Neural cell (in vitro differentiated cells): ENCODE measurements at regions not wholly inside any gene's neighbourhood (a gene's known extent, or its start where the extent isn't known, plus 50 kb on each side); places are given as distances from the start of the nearest gene placed in this dataset.

Experiments
- H2AFZ ChIP-seq: fragments of 200-600, 300-800 bp; sonication (generic), shearing (Covaris generic); 2 replicates; pipeline ENCODE4 v1.6.0; 2014; ENCODE audit warnings: low read depth, mild to moderate bottlenecking, antibody characterized with exemption, low read length, moderate library complexity
- H3F3A ChIP-seq: fragments of 200-600 bp; shearing (Covaris generic); 2 replicates; pipeline ENCODE4 v1.6.1; 2016; ENCODE audit warnings: mild to moderate bottlenecking, moderate library complexity, mixed read lengths, antibody characterized with exemption, low read length; ENCODE audit not compliant: insufficient read depth, poor library complexity, severe bottlenecking
- H3K27ac ChIP-seq: fragments of 200-600, 300-800 bp; sonication (generic), shearing (Covaris generic); 2 replicates; pipeline ENCODE4 v1.5.1; 2014; ENCODE audit warnings: mild to moderate bottlenecking, low read length, moderate library complexity
- H3K27me3 ChIP-seq: fragments of 300-800, 200-600 bp; sonication (generic), shearing (Covaris generic); 2 replicates; pipeline ENCODE4 v1.6.0; 2014; ENCODE audit warnings: mild to moderate bottlenecking, low read depth, low read length, moderate library complexity; ENCODE audit not compliant: insufficient read depth
- H3K36me3 ChIP-seq: fragments of 300-800, 200-600 bp; sonication (generic), shearing (Covaris generic); 2 replicates; pipeline ENCODE4 v1.5.1; 2014; ENCODE audit warnings: mild to moderate bottlenecking, antibody characterized with exemption, low read length, moderate library complexity; ENCODE audit not compliant: insufficient read depth
- H3K4me2 ChIP-seq: fragments of 300-800, 200-600 bp; sonication (generic), shearing (Covaris generic); 2 replicates; pipeline ENCODE4 v1.6.0; 2014; ENCODE audit warnings: mild to moderate bottlenecking, low read length
- H3K4me3 ChIP-seq: fragments of 300-800, 200-600 bp; sonication (generic), shearing (Covaris generic); 2 replicates; pipeline ENCODE4 v1.5.1; 2014; ENCODE audit warnings: mild to moderate bottlenecking, low read length, moderate library complexity
- H3K79me2 ChIP-seq: fragments of 200-600 bp; shearing (Covaris generic); replicated peaks from 2 replicates; pipeline ENCODE4 v1.6.0; 2014; ENCODE audit warnings: mild to moderate bottlenecking, low read length, moderate library complexity; ENCODE audit not compliant: insufficient read depth
- H3K9ac ChIP-seq: fragments of 300-800, 200-600 bp; sonication (generic), shearing (Covaris generic); 2 replicates; pipeline ENCODE4 v1.6.1; 2016; ENCODE audit warnings: mild to moderate bottlenecking, low read length, mixed read lengths
- H3K9me2 ChIP-seq: fragments of 200-600 bp; shearing (Covaris generic); 2 replicates; pipeline ENCODE4 v1.6.1; 2016; ENCODE audit warnings: mild to moderate bottlenecking, low read length, mixed read lengths; ENCODE audit not compliant: insufficient read depth
- H3K9me3 ChIP-seq: fragments of 200-600, 300-800 bp; sonication (generic), shearing (Covaris generic); 2 replicates; pipeline ENCODE4 v1.6.1; 2016; ENCODE audit warnings: mild to moderate bottlenecking, mixed run types, low read length, moderate library complexity, mixed read lengths
- H4K20me1 ChIP-seq: fragments of 200-600 bp; shearing (Covaris generic); 2 replicates; pipeline ENCODE4 v1.6.1; 2016; ENCODE audit warnings: mild to moderate bottlenecking, mixed run types; ENCODE audit not compliant: insufficient read depth
- CTCF ChIP-seq: fragments of 450-650 bp; IDR thresholded peaks from 2 replicates; pipeline ENCODE4 v1.5.1; 2014; ENCODE audit warnings: antibody characterized with exemption, mild to moderate bottlenecking, moderate library complexity; ENCODE audit not compliant: poor library complexity, severe bottlenecking
- EP300 ChIP-seq: fragments of 450-650 bp; conservative IDR thresholded peaks from 2 replicates; pipeline ENCODE4 v1.6.1; 2014; ENCODE audit warnings: antibody characterized with exemption, mild to moderate bottlenecking, moderate library complexity; ENCODE audit not compliant: poor library complexity, severe bottlenecking
- EZH2 ChIP-seq: fragments of 200-600, 300-800 bp; shearing (Covaris generic), sonication (generic); IDR thresholded peaks from 2 replicates; pipeline ENCODE4 v1.6.1; 2014; ENCODE audit warnings: antibody characterized with exemption, low read length, borderline replicate concordance, mild to moderate bottlenecking; ENCODE audit not compliant: insufficient read depth, poor library complexity, severe bottlenecking
- MXI1 ChIP-seq: fragments of 450-650 bp; conservative IDR thresholded peaks from 2 replicates; pipeline ENCODE4 v1.6.1; 2014; ENCODE audit warnings: antibody characterized with exemption, mild to moderate bottlenecking; ENCODE audit not compliant: poor library complexity, severe bottlenecking
- POLR2AphosphoS5 ChIP-seq: IDR thresholded peaks from 2 replicates; pipeline ENCODE4 v1.6.1; 2012
- RAD21 ChIP-seq: fragments of 450-650 bp; conservative IDR thresholded peaks from 2 replicates; pipeline ENCODE4 v1.6.1; 2014; ENCODE audit warnings: antibody characterized with exemption, mild to moderate bottlenecking, moderate library complexity
- REST ChIP-seq: IDR thresholded peaks from 2 replicates; pipeline ENCODE4 v1.6.1; 2012; ENCODE audit warnings: borderline replicate concordance
- SMC3 ChIP-seq: fragments of 450-650 bp; conservative IDR thresholded peaks from 2 replicates; pipeline ENCODE4 v1.6.1; 2014; ENCODE audit warnings: antibody characterized with exemption, mild to moderate bottlenecking, moderate library complexity; ENCODE audit not compliant: poor library complexity
- TAF1 ChIP-seq: IDR thresholded peaks from 2 replicates; pipeline ENCODE4 v1.6.1; 2012; ENCODE audit warnings: low read depth

GRCh38 chr4:136680761-136681160 lies 851.5 kb downstream of the PCDH18 start:
- Histone ChIP-seq H3K27ac (no peak overlapping the region), H3K4me2 (no peak overlapping the region)

GRCh38 chr4:136680271-136680670 lies 852.0 kb downstream of the PCDH18 start:
- no peaks in the 10 kb centered on the region for H3K9me2 ChIP-seq
- H3K27me3 ChIP-seq, result no peaks in the 10 kb centered on the region
- H3F3A ChIP-seq, result no peaks in the 10 kb centered on the region
- no peaks in the 10 kb centered on the region for H3K9me3 ChIP-seq
- no peak overlapping the region for H3K4me2 ChIP-seq
- H3K27ac ChIP-seq, result no peak overlapping the region
- no peak overlapping the region for H2AFZ ChIP-seq
- no peaks in the 10 kb centered on the region for H3K36me3 ChIP-seq
- no peak overlapping the region for H3K4me3 ChIP-seq
- H3K9ac ChIP-seq, result no peak overlapping the region
- no peaks in the 10 kb centered on the region for H3K79me2 ChIP-seq
- H4K20me1 ChIP-seq, result no peaks in the 10 kb centered on the region
- no peak for TF ChIP-seq POLR2AphosphoS5
- TF ChIP-seq REST, result no peak
- TF ChIP-seq SMC3, result no peak
- no peak for TF ChIP-seq EZH2
- TF ChIP-seq TAF1, result no peak
- no peak for TF ChIP-seq RAD21
- TF ChIP-seq MXI1, result no peak
- no peak for TF ChIP-seq EP300

More at GRCh38 chr4:136680761-136681160, 851.5 kb downstream of the PCDH18 start:
- H3F3A ChIP-seq, result no peaks in the 10 kb centered on the region
- H3K27me3 ChIP-seq, result no peaks in the 10 kb centered on the region
- H3K79me2 ChIP-seq, result no peaks in the 10 kb centered on the region
- no peaks in the 10 kb centered on the region for H3K36me3 ChIP-seq
- TF ChIP-seq EZH2 (no peak), MXI1 (no peak), RAD21 (no peak), REST (no peak), SMC3 (no peak), EP300 (no peak), POLR2AphosphoS5 (no peak), TAF1 (no peak), CTCF (no peak)
- H2AFZ ChIP-seq, result no peak overlapping the region
- no peaks in the 10 kb centered on the region for H4K20me1 ChIP-seq
- no peak overlapping the region for H3K4me3 ChIP-seq
- H3K9me2 ChIP-seq, result no peaks in the 10 kb centered on the region
- H3K9me3 ChIP-seq, result no peaks in the 10 kb centered on the region
- H3K9ac ChIP-seq, result no peak overlapping the region
